HG03196 (cell line): ENCODE measurements at regions not wholly inside any gene's neighbourhood (a gene's known extent, or its start where the extent isn't known, plus 50 kb on each side); places are given as distances from the start of the nearest gene placed in this dataset.

ENCODE experiments used
- ATAC-seq: cut with Tn5 transposase; IDR thresholded peaks from one replicate; pipeline ENCODE4 v1.9.1; 2021; ENCODE audit not compliant: unreplicated experiment

DNA sequence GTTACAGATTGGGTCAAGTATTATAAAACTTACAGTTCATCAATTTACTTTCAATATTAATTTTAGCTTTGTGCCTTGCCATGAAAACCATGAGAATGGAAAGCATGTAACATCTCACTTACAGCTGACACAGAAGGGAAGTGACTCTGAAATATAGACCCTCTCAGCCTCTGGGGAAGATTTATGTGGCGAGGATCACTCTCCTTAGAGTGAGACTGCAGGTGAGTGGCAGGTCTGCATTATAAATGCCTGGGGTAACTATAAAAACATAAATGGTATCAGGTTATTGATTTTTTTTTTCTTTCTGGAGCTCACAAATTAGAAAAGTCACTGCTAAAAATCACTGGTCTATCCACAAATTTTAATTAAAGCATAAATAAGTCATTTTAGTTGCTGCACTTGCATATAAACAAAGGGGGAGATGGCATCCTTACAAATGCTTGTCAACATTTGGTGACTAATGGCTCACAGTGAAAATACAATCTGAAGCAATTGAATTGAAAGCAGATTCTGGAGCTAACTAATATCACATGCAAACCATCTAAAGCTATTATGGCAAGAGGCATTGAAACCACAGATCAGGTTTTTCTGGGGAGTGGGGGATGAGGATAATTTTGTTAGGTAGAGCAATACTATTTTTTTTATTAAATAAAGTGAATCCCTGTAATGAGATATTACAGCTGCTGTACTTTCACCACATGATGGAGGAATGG is 200.9 kb downstream of the TM2D1 start:
- ATAC-seq: no peak

DNA sequence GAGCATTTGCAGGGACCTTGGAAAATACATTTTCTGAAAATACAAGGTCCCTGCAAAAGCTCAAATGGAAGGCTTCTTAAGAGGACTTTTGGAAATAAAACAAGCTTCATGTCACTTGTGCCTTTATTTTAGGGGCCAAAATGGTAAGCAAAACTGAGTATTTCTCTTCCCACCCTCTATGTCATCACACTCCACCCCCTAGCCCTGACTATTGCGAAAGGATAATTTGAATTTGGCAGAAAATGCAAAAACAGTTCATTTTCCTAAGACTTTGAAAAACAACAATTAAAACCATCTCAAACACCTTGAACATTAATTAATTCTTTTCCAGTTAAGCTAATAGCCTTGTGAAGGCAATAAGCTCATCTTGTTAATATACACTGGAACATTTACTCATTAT is 201.7 kb downstream of the TM2D1 start:
- no peak for ATAC-seq

DNA sequence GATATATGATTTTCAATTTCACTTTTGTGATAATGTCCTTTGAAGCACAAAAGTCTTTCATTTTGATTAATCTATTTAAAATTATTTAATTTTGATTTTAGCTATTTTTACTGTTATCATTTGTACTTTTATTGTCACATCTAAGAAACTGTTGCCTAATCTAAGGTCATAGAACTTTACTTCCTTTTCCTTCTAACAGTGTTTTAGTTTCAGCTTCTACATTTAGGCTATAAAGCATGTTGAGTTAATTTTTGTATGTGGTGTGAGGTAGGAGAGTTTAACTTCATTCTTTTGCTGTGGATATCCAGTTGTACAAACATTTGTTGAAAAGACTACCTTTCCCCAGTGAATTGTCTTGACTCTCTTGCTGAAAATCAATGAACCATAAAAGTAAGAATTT is 204.5 kb downstream of the TM2D1 start:
- no peak for ATAC-seq

DNA sequence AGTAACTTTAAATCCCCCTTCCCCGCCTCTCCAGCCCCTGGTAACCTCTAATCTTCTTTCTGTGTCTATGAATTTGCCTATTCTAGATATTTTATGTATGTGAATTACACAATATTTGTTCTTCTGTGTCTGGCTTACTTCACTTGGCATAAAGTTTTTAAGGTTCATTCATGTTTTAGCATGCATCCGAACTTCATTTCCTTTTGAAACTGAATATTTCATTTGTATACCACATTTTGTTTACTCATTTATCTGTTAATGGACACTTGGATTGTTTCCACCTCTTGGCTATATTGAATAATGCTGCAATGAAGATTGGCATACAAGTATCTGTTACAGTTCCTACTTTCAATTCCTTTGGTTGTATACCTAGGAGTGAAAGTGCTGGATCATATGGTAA is 205.3 kb downstream of the TM2D1 start:
- ATAC-seq: no peak

DNA sequence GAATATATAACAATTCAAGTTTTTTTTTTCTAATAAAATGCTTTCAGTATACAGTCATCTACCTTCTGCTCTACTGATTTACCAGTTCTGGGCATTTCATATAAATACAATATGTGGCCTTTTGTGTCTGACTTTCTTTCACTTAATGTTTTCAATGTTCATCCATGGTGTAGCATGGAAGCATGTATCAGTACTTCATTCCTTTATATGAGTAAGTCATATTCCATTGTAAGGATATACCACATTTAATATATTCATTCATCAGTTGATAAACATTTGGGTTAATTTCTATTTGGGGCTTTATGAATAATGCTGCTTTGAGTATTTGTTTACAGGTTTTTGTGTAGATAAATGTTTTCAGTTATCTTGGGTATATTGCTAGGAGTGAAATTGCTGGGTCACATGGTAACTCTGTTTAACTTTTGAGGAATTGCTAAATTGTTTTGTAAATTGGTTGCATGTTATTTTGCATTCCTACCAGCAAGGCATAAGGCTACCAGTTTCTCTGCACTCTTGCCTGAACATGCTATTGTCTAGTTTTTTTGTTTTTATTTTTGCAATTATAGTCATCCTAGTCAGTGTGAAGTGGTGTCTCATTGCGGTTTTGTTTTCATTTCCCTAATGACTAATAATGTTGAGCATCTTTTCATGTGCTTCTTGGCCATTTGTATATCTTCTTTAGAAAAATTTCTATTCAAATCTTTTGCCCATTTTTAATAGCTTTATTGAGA is 206.1 kb downstream of the TM2D1 start:
- no peak for ATAC-seq

DNA sequence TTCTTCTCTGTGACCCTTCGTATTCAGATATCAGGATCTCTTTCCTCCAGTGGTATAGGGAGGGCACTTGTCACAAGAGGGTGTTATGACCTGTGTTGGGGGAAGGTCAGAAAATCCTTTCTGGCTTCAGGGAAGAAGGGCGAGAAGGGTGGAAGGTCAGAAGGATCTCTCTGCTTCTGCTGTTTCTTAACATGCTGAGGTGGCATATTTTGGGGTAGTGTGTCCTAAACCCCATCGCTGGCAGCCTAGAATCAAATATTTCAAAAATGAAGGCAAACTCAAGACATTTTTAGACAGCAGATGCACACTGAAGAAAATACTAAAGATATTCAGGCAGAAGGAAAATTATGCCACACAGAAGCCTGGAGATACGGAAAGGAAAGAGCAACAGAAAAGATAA is 207.6 kb downstream of the TM2D1 start:
- no peak for ATAC-seq

DNA sequence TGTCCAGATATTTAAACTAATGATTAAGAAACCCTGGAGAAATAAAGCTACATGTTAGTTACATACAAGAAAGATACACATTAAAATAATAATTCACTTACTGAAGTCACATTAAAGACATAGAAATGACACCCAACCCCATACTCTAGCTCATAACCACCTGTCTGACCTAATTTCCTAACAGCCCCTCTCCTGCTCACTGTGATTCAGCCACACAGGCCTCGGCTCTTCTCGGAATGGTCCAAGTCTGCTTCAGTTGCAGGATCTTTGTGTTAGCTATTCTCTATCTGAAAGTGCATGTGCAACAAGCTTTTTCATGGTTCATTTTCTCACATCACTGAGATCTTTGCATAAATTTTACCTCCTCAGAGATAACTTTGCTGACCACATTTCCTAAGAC is 209.8 kb downstream of the TM2D1 start:
- ATAC-seq: no peak
